ENCODE measurements at regions not wholly inside any gene's neighbourhood (a gene's known extent, or its start where the extent isn't known, plus 50 kb on each side); places are given as distances from the start of the nearest gene placed in this dataset.

DNA sequence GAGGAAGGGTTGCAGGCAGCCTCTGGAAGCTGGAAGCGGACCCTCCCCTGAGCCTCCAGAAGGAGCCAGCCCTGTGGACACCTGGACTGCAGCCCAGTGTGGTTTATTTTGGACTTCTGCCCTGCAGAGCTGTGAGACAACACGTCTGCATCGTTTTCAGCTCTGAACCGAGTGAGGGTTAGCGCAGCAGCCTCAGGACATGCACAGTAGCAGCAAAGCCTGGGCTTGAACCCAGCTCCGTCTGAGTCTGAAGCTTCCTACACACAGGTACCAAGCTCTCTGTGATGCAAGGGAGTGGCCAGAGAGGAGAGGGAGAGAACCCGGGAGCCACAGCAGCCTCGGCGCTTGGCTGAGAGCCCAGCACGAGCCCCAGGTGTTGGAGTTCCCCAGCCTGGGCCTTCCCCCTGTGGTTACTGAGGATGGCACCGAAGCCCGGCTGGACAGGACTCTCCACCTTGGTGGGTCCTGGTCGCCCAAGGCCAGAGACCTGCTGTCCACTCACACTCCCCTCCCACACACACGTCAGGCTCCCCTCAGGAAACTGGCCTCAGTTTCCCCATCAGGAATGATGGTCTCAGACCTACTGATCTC, 128.2 kb downstream of the OLFM1 start:
- TF ChIP-seq GATA3 (IDR thresholded peaks at IDR 0.05; ENCODE audit: low read depth, low read length) (no peak), GATA2 (IDR thresholded peaks at IDR 0.05; ENCODE audit: low read depth, low read length) (no peak)
